LNCAP (cell line): ENCODE measurements at regions not wholly inside any gene's neighbourhood (a gene's known extent, or its start where the extent isn't known, plus 50 kb on each side); places are given as distances from the start of the nearest gene placed in this dataset.

Experiments used
- CTCF ChIP-seq: fragments of 450-650 bp; IDR thresholded peaks from 2 replicates; pipeline ENCODE4 v1.5.1; 2017; ENCODE audit warnings: mild to moderate bottlenecking

GRCh38 chr2:16183345-16183744, 243.0 kb downstream of the MYCN start:
- no peak for TF ChIP-seq CTCF

GRCh38 chr2:16182841-16183240, 242.5 kb downstream of the MYCN start:
- TF ChIP-seq CTCF: no peak

GRCh38 chr2:16181741-16182090, 241.4 kb downstream of the MYCN start:
- TF ChIP-seq CTCF: no peak

- TF ChIP-seq CTCF: no peak
These were observed 240.9 kb downstream of the MYCN start for GRCh38 chr2:16181062-16181740.

GRCh38 chr2:16180631-16181030, 240.3 kb downstream of the MYCN start:
- TF ChIP-seq CTCF: no peak

- TF ChIP-seq CTCF: no peak
These were observed 239.5 kb downstream of the MYCN start for GRCh38 chr2:16179701-16180416.

GRCh38 chr2:16178551-16179130, 238.3 kb downstream of the MYCN start:
- no peak for TF ChIP-seq CTCF
